HG03571 (cell line): ENCODE measurements at regions not wholly inside any gene's neighbourhood (a gene's known extent, or its start where the extent isn't known, plus 50 kb on each side); places are given as distances from the start of the nearest gene placed in this dataset.
A peak's percentile ranks its signal among the peaks of the same experiment; 100 is the strongest.

Experiments used
- ATAC-seq: cut with Tn5 transposase; IDR thresholded peaks from one replicate; pipeline ENCODE4 v1.9.1; 2021; ENCODE audit not compliant: unreplicated experiment

- peak; percentile 74 for ATAC-seq
These were observed 64.9 kb downstream of the C6orf58 start for GRCh38 chr6:127641905-127642304.
